Suprapubic skin (tissue), 3 donors: ENCODE measurements at regions not wholly inside any gene's neighbourhood (a gene's known extent, or its start where the extent isn't known, plus 50 kb on each side); places are given as distances from the start of the nearest gene placed in this dataset.

ENCODE experiments used
- CTCF ChIP-seq, 2 donors: fragments of 200-600 bp in 1 of 2; fragments of 450-650 bp in 1 of 2; sonication (generic) in 1 of 2; IDR thresholded peaks; one replicate each; pipeline ENCODE4 v1.5.1; 2016 to 2019; ENCODE audit warnings: antibody characterized with exemption in 2 of 2, mild to moderate bottlenecking in 1 of 2, moderate library complexity in 1 of 2
- POLR2A ChIP-seq, 2 donors: fragments of 450-650 bp; IDR thresholded peaks; one replicate each; pipeline ENCODE4 v1.6.1; 2017; ENCODE audit warnings: antibody characterized with exemption in 2 of 2, mild to moderate bottlenecking in 2 of 2, moderate library complexity in 2 of 2

DNA sequence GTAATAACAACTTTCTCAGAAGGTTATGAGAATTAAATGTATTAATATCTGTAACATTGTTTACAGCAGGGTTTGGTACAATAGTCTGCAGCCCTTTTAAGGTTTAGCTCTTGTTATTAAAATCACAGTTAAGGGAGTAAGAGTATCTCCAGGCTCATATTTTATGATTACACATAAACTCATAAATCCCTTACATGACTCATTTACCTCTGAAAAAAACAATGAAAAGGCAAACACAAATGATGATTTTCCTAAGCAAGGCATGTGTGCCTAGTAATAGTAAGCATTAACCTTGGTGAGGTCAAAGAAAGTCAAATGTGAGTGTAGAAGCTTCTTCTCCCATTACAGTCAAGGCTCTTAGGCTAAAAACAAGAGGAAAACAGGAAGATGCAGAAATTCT, 84.5 kb upstream of the ADGRL4 start:
- TF ChIP-seq CTCF (IDR thresholded peaks at IDR 0.05), result no peak
- TF ChIP-seq POLR2A (IDR thresholded peaks at IDR 0.05), result no peak
